ENCODE measurements at regions not wholly inside any gene's neighbourhood (a gene's known extent, or its start where the extent isn't known, plus 50 kb on each side); places are given as distances from the start of the nearest gene placed in this dataset.

DNA sequence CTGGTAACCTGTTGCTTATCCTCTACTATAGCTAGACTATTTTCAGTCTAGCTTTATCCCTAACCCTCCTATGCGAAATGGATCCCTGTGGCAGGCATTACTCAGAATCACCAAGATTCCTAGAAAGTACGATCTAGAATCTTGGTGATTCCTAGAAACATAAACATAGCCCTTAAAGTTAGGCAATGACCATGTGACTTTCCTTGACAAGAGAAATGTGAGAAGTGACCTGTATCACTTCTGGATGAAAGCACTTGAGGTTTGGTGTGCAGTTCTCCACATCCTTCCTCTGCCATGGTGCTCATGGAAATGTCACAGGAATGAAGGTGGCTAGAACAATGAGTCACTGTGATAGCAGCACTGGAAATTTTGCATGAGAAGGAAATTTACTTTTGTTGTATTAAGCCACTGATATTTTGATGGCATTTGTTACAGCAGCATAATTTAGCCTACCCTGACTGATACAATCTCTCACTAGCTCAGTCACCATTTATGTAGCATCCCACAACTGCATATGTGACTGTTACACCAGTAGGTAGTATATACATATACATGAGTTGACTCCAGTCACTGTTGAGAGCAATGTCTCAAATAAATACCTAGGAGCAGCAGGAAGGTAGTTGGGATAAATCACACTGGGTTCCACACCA lies 68.3 kb upstream of the MAPRE2 start:
- Histone ChIP-seq H3K36me3 (no peaks in the 10 kb centered on the region), H3K27ac (no peak overlapping the region), H3K9me3 (no peaks in the 10 kb centered on the region), H3K4me1 (peaks cover 0 to 7% (median 0%) of the 10 kb centered on the region in 4 donors), H3K27me3 (no peaks in the 10 kb centered on the region), H3K4me3 (no peak overlapping the region)
- WGBS, 2 donors (ENCODE audit: low coverage in 1 of 2): 69 to 100% methylated on average over 1 to 2 of the region's 2 CpGs
- TF ChIP-seq POLR2A (IDR thresholded peaks at IDR 0.05): no peak
- TF ChIP-seq EP300 (IDR thresholded peaks at IDR 0.05; ENCODE audit: low read depth): no peak
- no peak for TF ChIP-seq CTCF (IDR thresholded peaks at IDR 0.05)
- TF ChIP-seq POLR2AphosphoS5 (IDR thresholded peaks at IDR 0.05): no peak
- no peak for DNase-seq
- in situ Hi-C loops (cut with MboI; ENCODE audit: low pct_ligation_motif_present in 1 of 4, low pct_unique_long_range_greater_than_20kb in 1 of 4, low sequenced_read_pairs in 3 of 4) (loop anchor here in 1 of 4 donors (25.0 kb wide), 1 partner anchor 111 kb away; no protein-coding TSS in a partner anchor), intact Hi-C loops (cut with DNase I; ENCODE audit: low total_unique reads) (no loop called here)

- WGBS, 2 donors (ENCODE audit: low coverage in 1 of 2): 25 to 42% methylated on average over 3 to 10 of the region's 10 CpGs
- H3K9me3 ChIP-seq: no peaks in the 10 kb centered on the region
- no peaks in the 10 kb centered on the region for H3K36me3 ChIP-seq
- DNase-seq: no peak
- H3K4me1 ChIP-seq: peaks cover 0 to 23% (median 7%) of the 10 kb centered on the region in 4 donors
- intact Hi-C loops (cut with DNase I; ENCODE audit: low total_unique reads): no loop called here
- in situ Hi-C loops (cut with MboI; ENCODE audit: low pct_ligation_motif_present in 1 of 4, low pct_unique_long_range_greater_than_20kb in 1 of 4, low sequenced_read_pairs in 3 of 4): no loop called here
- H3K27me3 ChIP-seq: no peaks in the 10 kb centered on the region
- peak overlapping the region in 1 of 4 donors; percentile 86 for H3K27ac ChIP-seq
- no peak for TF ChIP-seq POLR2AphosphoS5 (IDR thresholded peaks at IDR 0.05)
- TF ChIP-seq CTCF (IDR thresholded peaks at IDR 0.05): no peak
- TF ChIP-seq EP300 (IDR thresholded peaks at IDR 0.05; ENCODE audit: low read depth): no peak
- no peak for TF ChIP-seq POLR2A (IDR thresholded peaks at IDR 0.05)
- peak overlapping the region in 3 of 4 donors; percentile 71 to 85 (median 82) for H3K4me3 ChIP-seq
Observed at GRCh38 chr18:34976123-34976522, 65.1 kb upstream of the MAPRE2 start.

DNA sequence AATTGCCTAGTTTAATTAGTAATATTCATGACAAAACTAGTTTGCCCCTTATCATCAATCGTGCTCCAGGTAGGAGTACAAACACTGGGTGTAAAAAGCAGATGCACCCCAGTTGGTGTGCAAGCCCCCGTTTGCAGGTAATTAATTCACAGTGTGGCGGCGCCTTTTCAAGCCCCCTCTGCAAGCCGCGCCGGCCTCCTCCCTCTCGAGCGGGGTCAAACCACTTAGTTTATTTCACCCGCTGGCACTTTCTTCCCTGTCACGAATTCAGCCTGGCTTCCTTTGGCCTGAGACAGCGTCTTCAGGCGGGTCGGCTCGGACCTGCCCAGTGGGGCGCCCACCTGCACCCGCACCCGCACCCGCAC lies 64.7 kb upstream of the MAPRE2 start:
- H3K36me3 ChIP-seq: no peaks in the 10 kb centered on the region
- H3K27me3 ChIP-seq: no peaks in the 10 kb centered on the region
- WGBS, 2 donors (ENCODE audit: low coverage in 1 of 2): 2% methylated on average over 19 of the region's 19 CpGs; no CpG with 5 or more reads in 1 of the 2 donors
- TF ChIP-seq POLR2AphosphoS5 (IDR thresholded peaks at IDR 0.05): no peak
- no peak for TF ChIP-seq POLR2A (IDR thresholded peaks at IDR 0.05)
- no peak for TF ChIP-seq CTCF (IDR thresholded peaks at IDR 0.05)
- TF ChIP-seq EP300 (IDR thresholded peaks at IDR 0.05; ENCODE audit: low read depth): no peak
- H3K27ac ChIP-seq: peak overlapping the region; percentile 82 to 92 (median 87)
- in situ Hi-C loops (cut with MboI; ENCODE audit: low pct_ligation_motif_present in 1 of 4, low pct_unique_long_range_greater_than_20kb in 1 of 4, low sequenced_read_pairs in 3 of 4): no loop called here
- intact Hi-C loops (cut with DNase I; ENCODE audit: low total_unique reads): no loop called here
- no peaks in the 10 kb centered on the region for H3K9me3 ChIP-seq
- H3K4me1 ChIP-seq: peaks cover 0 to 23% (median 7%) of the 10 kb centered on the region in 4 donors
- H3K4me3 ChIP-seq: peak overlapping the region; percentile 71 to 92 (median 84)
- DNase-seq: no peak

- Histone ChIP-seq H3K4me3 (peak overlapping the region; percentile 71 to 92 (median 84)), H3K27ac (peak overlapping the region; percentile 82 to 92 (median 87)), H3K9me3 (no peaks in the 10 kb centered on the region), H3K36me3 (no peaks in the 10 kb centered on the region), H3K27me3 (no peaks in the 10 kb centered on the region), H3K4me1 (peaks cover 0 to 23% (median 7%) of the 10 kb centered on the region in 4 donors)
- WGBS, 2 donors (ENCODE audit: low coverage in 1 of 2): 2% methylated on average over 66 of the region's 82 CpGs; no CpG with 5 or more reads in 1 of the 2 donors
- DNase-seq: peak; percentile 93
- intact Hi-C loops (cut with DNase I; ENCODE audit: low total_unique reads) (no loop called here), in situ Hi-C loops (cut with MboI; ENCODE audit: low pct_ligation_motif_present in 1 of 4, low pct_unique_long_range_greater_than_20kb in 1 of 4, low sequenced_read_pairs in 3 of 4) (no loop called here)
- TF ChIP-seq POLR2AphosphoS5 (IDR thresholded peaks at IDR 0.05) (peak; percentile 69 to 75 (median 74)), CTCF (IDR thresholded peaks at IDR 0.05) (no peak), POLR2A (IDR thresholded peaks at IDR 0.05) (peak; percentile 66), EP300 (IDR thresholded peaks at IDR 0.05; ENCODE audit: low read depth) (no peak)
Observed at GRCh38 chr18:34976899-34977837, 64.0 kb upstream of the MAPRE2 start.

Measured in transverse colon (tissue), 4 donors.